Neutrophil (primary cell): ENCODE measurements at regions not wholly inside any gene's neighbourhood (a gene's known extent, or its start where the extent isn't known, plus 50 kb on each side); places are given as distances from the start of the nearest gene placed in this dataset.

Source experiments
- H3K27ac ChIP-seq: fragments of 200-600 bp; sonication (generic); 2 replicates; pipeline ENCODE4 v1.5.1; 2016; ENCODE audit warnings: mild to moderate bottlenecking, moderate library complexity
- H3K27me3 ChIP-seq: fragments of 200-600 bp; sonication (generic); 2 replicates; pipeline ENCODE4 v1.6.0; 2016; ENCODE audit warnings: mild to moderate bottlenecking
- H3K36me3 ChIP-seq: fragments of 200-600 bp; sonication (generic); 2 replicates; pipeline ENCODE4 v1.5.1; 2017
- H3K4me1 ChIP-seq, 2 experiments: fragments of 200-600 bp in 1 of 2; sonication (generic) in 1 of 2; 1 replicate in 1 of 2; 2 replicates in 1 of 2; pipeline versions ENCODE4 v1.5.1 to v1.6.1; 2013 to 2016; ENCODE audit warnings: low read depth in 1 of 2, low read length in 1 of 2, mild to moderate bottlenecking in 1 of 2, moderate library complexity in 1 of 2; ENCODE audit not compliant: control insufficient read depth in 1 of 2, insufficient read depth in 1 of 2
- H3K4me3 ChIP-seq, 2 experiments: fragments of 200-600 bp in 1 of 2; sonication (generic) in 1 of 2; 1 replicate in 1 of 2; 2 replicates in 1 of 2; pipeline ENCODE4 v1.5.1; 2013 to 2016; ENCODE audit warnings: low read depth in 1 of 2, low read length in 1 of 2, mild to moderate bottlenecking in 1 of 2, moderate library complexity in 1 of 2
- H3K9me3 ChIP-seq: fragments of 200-600 bp; sonication (generic); 2 replicates; pipeline ENCODE4 v1.5.1; 2016
- TF ChIP-seq, protein P1 (sequence below): fragments of 200-600 bp; sonication (generic); IDR thresholded peaks from 2 replicates; pipeline ENCODE4 v1.5.1; 2016; ENCODE audit warnings: antibody characterized with exemption

GRCh38 chr4:18756671-18757070 is 735.1 kb upstream of the LCORL start:
- Histone ChIP-seq H3K4me3 (no peak overlapping the region), H3K4me1 (no peaks in the 10 kb centered on the region), H3K36me3 (no peaks in the 10 kb centered on the region), H3K9me3 (no peaks in the 10 kb centered on the region), H3K27ac (no peak overlapping the region), H3K27me3 (no peaks in the 10 kb centered on the region)
- TF ChIP-seq, protein P1, sequence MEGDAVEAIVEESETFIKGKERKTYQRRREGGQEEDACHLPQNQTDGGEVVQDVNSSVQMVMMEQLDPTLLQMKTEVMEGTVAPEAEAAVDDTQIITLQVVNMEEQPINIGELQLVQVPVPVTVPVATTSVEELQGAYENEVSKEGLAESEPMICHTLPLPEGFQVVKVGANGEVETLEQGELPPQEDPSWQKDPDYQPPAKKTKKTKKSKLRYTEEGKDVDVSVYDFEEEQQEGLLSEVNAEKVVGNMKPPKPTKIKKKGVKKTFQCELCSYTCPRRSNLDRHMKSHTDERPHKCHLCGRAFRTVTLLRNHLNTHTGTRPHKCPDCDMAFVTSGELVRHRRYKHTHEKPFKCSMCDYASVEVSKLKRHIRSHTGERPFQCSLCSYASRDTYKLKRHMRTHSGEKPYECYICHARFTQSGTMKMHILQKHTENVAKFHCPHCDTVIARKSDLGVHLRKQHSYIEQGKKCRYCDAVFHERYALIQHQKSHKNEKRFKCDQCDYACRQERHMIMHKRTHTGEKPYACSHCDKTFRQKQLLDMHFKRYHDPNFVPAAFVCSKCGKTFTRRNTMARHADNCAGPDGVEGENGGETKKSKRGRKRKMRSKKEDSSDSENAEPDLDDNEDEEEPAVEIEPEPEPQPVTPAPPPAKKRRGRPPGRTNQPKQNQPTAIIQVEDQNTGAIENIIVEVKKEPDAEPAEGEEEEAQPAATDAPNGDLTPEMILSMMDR = no peak

- Histone ChIP-seq H3K4me3 (no peak overlapping the region), H3K27me3 (no peaks in the 10 kb centered on the region), H3K9me3 (no peaks in the 10 kb centered on the region), H3K4me1 (no peaks in the 10 kb centered on the region), H3K36me3 (no peaks in the 10 kb centered on the region), H3K27ac (no peak overlapping the region)
- TF ChIP-seq, protein P1 = no peak
Observed at GRCh38 chr4:18754180-18754579, 732.6 kb upstream of the LCORL start.

- H3K4me1 ChIP-seq = no peaks in the 10 kb centered on the region
- TF ChIP-seq, protein P1 = no peak
- no peaks in the 10 kb centered on the region for H3K36me3 ChIP-seq
- no peaks in the 10 kb centered on the region for H3K27me3 ChIP-seq
- H3K9me3 ChIP-seq = no peaks in the 10 kb centered on the region
- no peak overlapping the region for H3K4me3 ChIP-seq
- H3K27ac ChIP-seq = no peak overlapping the region
Observed at GRCh38 chr4:18751083-18751482, 729.5 kb upstream of the LCORL start.

DNA sequence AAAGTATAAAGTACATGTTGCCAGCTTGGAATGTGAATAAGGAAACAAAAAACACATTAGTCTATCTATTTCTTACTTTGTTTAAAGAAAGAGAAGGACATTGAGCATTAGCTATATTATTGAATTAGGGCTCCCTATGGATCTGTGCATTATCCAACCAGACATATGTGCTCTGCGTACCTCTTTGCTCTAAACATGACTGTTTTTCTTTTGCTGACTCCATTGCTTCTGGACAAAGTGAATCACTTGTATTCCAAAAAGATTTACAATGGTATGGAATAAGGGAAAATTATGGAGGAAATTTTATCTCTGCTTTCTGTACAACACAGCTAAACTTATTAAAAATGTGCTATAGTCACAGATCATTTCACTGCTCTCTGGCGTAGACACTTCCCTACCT is 727.8 kb upstream of the LCORL start:
- Histone ChIP-seq H3K36me3 (no peaks in the 10 kb centered on the region), H3K9me3 (no peaks in the 10 kb centered on the region), H3K27ac (no peak overlapping the region), H3K4me3 (no peak overlapping the region), H3K4me1 (no peaks in the 10 kb centered on the region), H3K27me3 (no peaks in the 10 kb centered on the region)
- TF ChIP-seq, protein P1 = no peak

GRCh38 chr4:18736551-18736950 is 715.0 kb upstream of the LCORL start:
- TF ChIP-seq, protein P1 = no peak
- H3K36me3 ChIP-seq = no peaks in the 10 kb centered on the region
- H3K27me3 ChIP-seq = no peaks in the 10 kb centered on the region

DNA sequence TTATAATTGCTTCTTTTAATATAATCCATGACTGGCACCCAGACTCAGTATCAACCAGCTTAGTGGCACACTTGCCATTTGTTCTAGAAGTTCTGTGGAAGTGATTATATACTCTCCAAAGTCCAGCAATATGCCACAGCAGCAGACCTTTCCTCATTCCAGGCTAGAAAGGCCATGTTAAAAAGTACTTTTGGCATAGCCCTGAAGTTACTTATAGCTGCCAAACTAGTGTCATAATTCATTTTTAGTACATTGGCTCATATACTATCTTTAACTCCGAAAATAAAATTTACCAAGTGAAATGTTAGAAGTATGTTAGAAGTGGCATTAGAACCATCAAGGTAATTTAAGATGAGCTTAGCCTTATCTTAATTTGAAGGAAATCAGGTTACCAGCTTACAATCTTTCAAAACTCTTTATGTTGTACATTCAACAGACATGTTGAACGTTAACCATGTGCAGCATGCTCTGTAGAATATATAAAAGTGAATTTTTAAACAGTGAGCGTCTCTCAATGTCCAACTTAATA is 714.2 kb upstream of the LCORL start:
- no peak overlapping the region for H3K4me3 ChIP-seq

More at GRCh38 chr4:18736551-18736950, 715.0 kb upstream of the LCORL start:
- Histone ChIP-seq H3K27ac (no peak overlapping the region), H3K4me1 (no peaks in the 10 kb centered on the region), H3K9me3 (no peaks in the 10 kb centered on the region), H3K4me3 (no peak overlapping the region)

More for the DNA sequence above, 714.2 kb upstream of the LCORL start:
- no peaks in the 10 kb centered on the region for H3K4me1 ChIP-seq
- no peaks in the 10 kb centered on the region for H3K27me3 ChIP-seq
- H3K36me3 ChIP-seq = no peaks in the 10 kb centered on the region
- TF ChIP-seq, protein P1 = no peak
- H3K9me3 ChIP-seq = no peaks in the 10 kb centered on the region
- no peak overlapping the region for H3K27ac ChIP-seq
